HL-60 (cell line): ENCODE measurements at regions not wholly inside any gene's neighbourhood (a gene's known extent, or its start where the extent isn't known, plus 50 kb on each side); places are given as distances from the start of the nearest gene placed in this dataset.

Experiments used
- SPI1 ChIP-seq: IDR thresholded peaks from 2 replicates; pipeline ENCODE4 v1.6.1; 2012; ENCODE audit warnings: low read depth, mild to moderate bottlenecking, borderline replicate concordance
- TF ChIP-seq, protein P1 (sequence below): IDR thresholded peaks from one replicate; pipeline ENCODE4 v1.5.1; 2011; ENCODE audit warnings: low read length, control low read depth, inconsistent platforms; ENCODE audit not compliant: insufficient read depth

DNA sequence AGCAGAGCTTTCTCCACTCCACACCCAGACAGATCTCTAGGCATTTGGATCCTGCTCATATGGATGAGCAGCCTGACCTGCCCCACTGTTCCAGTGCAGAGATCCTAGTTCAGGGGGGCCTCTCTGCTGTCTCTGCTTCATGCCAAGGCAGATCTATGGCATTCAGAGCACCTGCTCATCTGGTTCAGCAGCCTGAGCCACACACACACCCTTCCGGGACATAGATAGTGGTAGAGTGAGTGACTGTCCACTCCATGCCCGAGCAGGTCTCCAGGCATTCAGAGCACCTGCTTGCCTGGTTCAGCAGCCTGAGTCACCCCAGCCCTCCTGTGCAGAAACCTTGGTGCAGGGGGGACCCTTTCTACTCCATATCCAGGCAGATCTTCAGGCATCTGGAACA, 54.3 kb upstream of the ZNF800 start:
- TF ChIP-seq, protein P1, sequence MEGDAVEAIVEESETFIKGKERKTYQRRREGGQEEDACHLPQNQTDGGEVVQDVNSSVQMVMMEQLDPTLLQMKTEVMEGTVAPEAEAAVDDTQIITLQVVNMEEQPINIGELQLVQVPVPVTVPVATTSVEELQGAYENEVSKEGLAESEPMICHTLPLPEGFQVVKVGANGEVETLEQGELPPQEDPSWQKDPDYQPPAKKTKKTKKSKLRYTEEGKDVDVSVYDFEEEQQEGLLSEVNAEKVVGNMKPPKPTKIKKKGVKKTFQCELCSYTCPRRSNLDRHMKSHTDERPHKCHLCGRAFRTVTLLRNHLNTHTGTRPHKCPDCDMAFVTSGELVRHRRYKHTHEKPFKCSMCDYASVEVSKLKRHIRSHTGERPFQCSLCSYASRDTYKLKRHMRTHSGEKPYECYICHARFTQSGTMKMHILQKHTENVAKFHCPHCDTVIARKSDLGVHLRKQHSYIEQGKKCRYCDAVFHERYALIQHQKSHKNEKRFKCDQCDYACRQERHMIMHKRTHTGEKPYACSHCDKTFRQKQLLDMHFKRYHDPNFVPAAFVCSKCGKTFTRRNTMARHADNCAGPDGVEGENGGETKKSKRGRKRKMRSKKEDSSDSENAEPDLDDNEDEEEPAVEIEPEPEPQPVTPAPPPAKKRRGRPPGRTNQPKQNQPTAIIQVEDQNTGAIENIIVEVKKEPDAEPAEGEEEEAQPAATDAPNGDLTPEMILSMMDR, result no peak
- no peak for TF ChIP-seq SPI1
